Stimulated activated naive B cell treated with anti-CD40 and anti-IgM and Interleukin-4, amounts not matched to agents 10 μg/mL and 1 μg/mL and 100 μg/mL, for 72 hours (primary cell): ENCODE measurements at regions not wholly inside any gene's neighbourhood (a gene's known extent, or its start where the extent isn't known, plus 50 kb on each side); places are given as distances from the start of the nearest gene placed in this dataset.

Source experiments
- ATAC-seq, 2 donors: fragments of 150-1000 bp; cut with Tn5 transposase; replicated peaks; 2 replicates each; pipeline ENCODE4 v1.10.0; 2021; ENCODE audit warnings: moderate library complexity in 1 of 2
- DNase-seq: peaks from one replicate; pipeline ENCODE4 v3.0.0; 2021
- H3K27ac Mint-ChIP-seq: one replicate; pipeline ENCODE4 v1.8.0; 2022; ENCODE audit warnings: mild to moderate bottlenecking, mixed read lengths
- H3K27me3 Mint-ChIP-seq, 2 donors: one replicate each; pipeline ENCODE4 v1.8.0; 2022; ENCODE audit warnings: mixed read lengths in 2 of 2
- H3K36me3 Mint-ChIP-seq, 2 donors: one replicate each; pipeline ENCODE4 v1.8.0; 2022; ENCODE audit warnings: mixed read lengths in 2 of 2, mild to moderate bottlenecking in 1 of 2
- H3K4me1 Mint-ChIP-seq, 2 donors: one replicate each; pipeline ENCODE4 v1.8.0; 2022; ENCODE audit warnings: mixed read lengths in 2 of 2, mild to moderate bottlenecking in 1 of 2
- H3K4me3 Mint-ChIP-seq, 2 donors: one replicate each; pipeline ENCODE4 v1.8.0; 2022; ENCODE audit warnings: mild to moderate bottlenecking in 2 of 2, mixed read lengths in 2 of 2, moderate library complexity in 1 of 2
- H3K9me3 Mint-ChIP-seq, 2 donors: one replicate each; pipeline ENCODE4 v1.8.0; 2022; ENCODE audit warnings: mixed read lengths in 2 of 2, mild to moderate bottlenecking in 1 of 2

GRCh38 chr13:26475176-26476110 is 82.0 kb upstream of the WASF3 start:
- DNase-seq (no peak), ATAC-seq (no peak)
- Mint-ChIP-seq H3K36me3 (no peaks in the 10 kb centered on the region), H3K4me3 (no peak overlapping the region), H3K9me3 (no peaks in the 10 kb centered on the region), H3K27ac (no peak overlapping the region), H3K27me3 (peaks cover 18 to 23% of the 10 kb centered on the region in 2 donors), H3K4me1 (peaks cover 3 to 9% of the 10 kb centered on the region in 2 donors)

- Mint-ChIP-seq H3K27me3 (peaks cover 18 to 23% of the 10 kb centered on the region in 2 donors), H3K36me3 (no peaks in the 10 kb centered on the region), H3K4me1 (peaks cover 3 to 9% of the 10 kb centered on the region in 2 donors), H3K4me3 (peak overlapping the region in 1 of 2 donors; percentile 61), H3K9me3 (no peaks in the 10 kb centered on the region), H3K27ac (no peak overlapping the region)
- DNase-seq (no peak), ATAC-seq (peak in 1 of 2 donors; percentile 23)
These were observed 81.2 kb upstream of the WASF3 start for GRCh38 chr13:26476111-26476781.

GRCh38 chr13:26476782-26477142 is 80.7 kb upstream of the WASF3 start:
- no peak for ATAC-seq
- Mint-ChIP-seq H3K36me3 (no peaks in the 10 kb centered on the region), H3K4me3 (no peak overlapping the region), H3K27ac (no peak overlapping the region), H3K9me3 (no peaks in the 10 kb centered on the region), H3K27me3 (peaks cover 18 to 23% of the 10 kb centered on the region in 2 donors), H3K4me1 (peaks cover 3 to 9% of the 10 kb centered on the region in 2 donors)
- no peak for DNase-seq

GRCh38 chr13:26477681-26478080 is 79.8 kb upstream of the WASF3 start:
- no peak for DNase-seq
- no peaks in the 10 kb centered on the region for H3K9me3 Mint-ChIP-seq
- H3K36me3 Mint-ChIP-seq, result no peaks in the 10 kb centered on the region
- ATAC-seq, result no peak
- peaks cover 3 to 9% of the 10 kb centered on the region in 2 donors for H3K4me1 Mint-ChIP-seq
- no peak overlapping the region for H3K4me3 Mint-ChIP-seq
- peaks cover 18 to 23% of the 10 kb centered on the region in 2 donors for H3K27me3 Mint-ChIP-seq
- no peak overlapping the region for H3K27ac Mint-ChIP-seq

- Mint-ChIP-seq H3K4me1 (peaks cover 3 to 9% of the 10 kb centered on the region in 2 donors), H3K4me3 (no peak overlapping the region)
- no peak for DNase-seq
These were observed 77.1 kb upstream of the WASF3 start for GRCh38 chr13:26480246-26480855.

GRCh38 chr13:26482451-26483197 is 74.9 kb upstream of the WASF3 start:
- Mint-ChIP-seq H3K36me3 (no peaks in the 10 kb centered on the region), H3K4me3 (peak overlapping the region in 1 of 2 donors; percentile 30), H3K27ac (peak overlapping the region; percentile 57), H3K9me3 (no peaks in the 10 kb centered on the region), H3K4me1 (no peaks in the 10 kb centered on the region), H3K27me3 (no peaks in the 10 kb centered on the region)
- DNase-seq (peak; percentile 62), ATAC-seq (peak; percentile 87 to 94)

More at GRCh38 chr13:26480246-26480855, 77.1 kb upstream of the WASF3 start:
- ATAC-seq, result no peak
- H3K27me3 Mint-ChIP-seq, result peaks cover 6 to 13% of the 10 kb centered on the region in 2 donors
- H3K9me3 Mint-ChIP-seq, result no peaks in the 10 kb centered on the region
- H3K36me3 Mint-ChIP-seq, result no peaks in the 10 kb centered on the region
- H3K27ac Mint-ChIP-seq, result no peak overlapping the region

GRCh38 chr13:26483546-26483945 is 73.9 kb upstream of the WASF3 start:
- Mint-ChIP-seq H3K4me1 (no peaks in the 10 kb centered on the region), H3K36me3 (no peaks in the 10 kb centered on the region), H3K27me3 (no peaks in the 10 kb centered on the region), H3K9me3 (no peaks in the 10 kb centered on the region), H3K4me3 (no peak overlapping the region), H3K27ac (no peak overlapping the region)
- no peak for DNase-seq
- no peak for ATAC-seq

GRCh38 chr13:26484196-26484595 is 73.3 kb upstream of the WASF3 start:
- DNase-seq, result no peak
- Mint-ChIP-seq H3K4me1 (no peaks in the 10 kb centered on the region), H3K36me3 (no peaks in the 10 kb centered on the region), H3K9me3 (no peaks in the 10 kb centered on the region), H3K27me3 (no peaks in the 10 kb centered on the region), H3K27ac (no peak overlapping the region), H3K4me3 (no peak overlapping the region)
- no peak for ATAC-seq

- Mint-ChIP-seq H3K9me3 (no peaks in the 10 kb centered on the region), H3K27me3 (peaks cover 0 to 4% of the 10 kb centered on the region in 2 donors), H3K36me3 (no peaks in the 10 kb centered on the region), H3K4me3 (no peak overlapping the region), H3K27ac (no peak overlapping the region), H3K4me1 (no peaks in the 10 kb centered on the region)
- ATAC-seq (no peak), DNase-seq (no peak)
These were observed 72.2 kb upstream of the WASF3 start for GRCh38 chr13:26485288-26485687.

GRCh38 chr13:26485786-26486185 is 71.7 kb upstream of the WASF3 start:
- H3K36me3 Mint-ChIP-seq, result no peaks in the 10 kb centered on the region
- H3K9me3 Mint-ChIP-seq, result no peaks in the 10 kb centered on the region
- DNase-seq (no peak), ATAC-seq (no peak)
- peaks cover 3 to 7% of the 10 kb centered on the region in 2 donors for H3K27me3 Mint-ChIP-seq
- no peak overlapping the region for H3K4me3 Mint-ChIP-seq
- no peaks in the 10 kb centered on the region for H3K4me1 Mint-ChIP-seq
- H3K27ac Mint-ChIP-seq, result no peak overlapping the region

- Mint-ChIP-seq H3K27me3 (peaks cover 5 to 8% of the 10 kb centered on the region in 2 donors), H3K27ac (no peak overlapping the region), H3K4me1 (no peaks in the 10 kb centered on the region), H3K9me3 (no peaks in the 10 kb centered on the region), H3K36me3 (no peaks in the 10 kb centered on the region), H3K4me3 (no peak overlapping the region)
- no peak for ATAC-seq
- DNase-seq, result no peak
These were observed 70.9 kb upstream of the WASF3 start for GRCh38 chr13:26486550-26486949.

- Mint-ChIP-seq H3K4me1 (no peaks in the 10 kb centered on the region), H3K36me3 (no peaks in the 10 kb centered on the region), H3K4me3 (no peak overlapping the region), H3K27me3 (peaks cover 5 to 12% of the 10 kb centered on the region in 2 donors), H3K9me3 (no peaks in the 10 kb centered on the region), H3K27ac (no peak overlapping the region)
- no peak for ATAC-seq
- DNase-seq, result no peak
These were observed 69.7 kb upstream of the WASF3 start for GRCh38 chr13:26487781-26488180.

- Mint-ChIP-seq H3K4me3 (no peak overlapping the region), H3K36me3 (no peaks in the 10 kb centered on the region), H3K27me3 (peaks cover 5 to 13% of the 10 kb centered on the region in 2 donors), H3K9me3 (no peaks in the 10 kb centered on the region), H3K27ac (no peak overlapping the region), H3K4me1 (no peaks in the 10 kb centered on the region)
- no peak for ATAC-seq
- DNase-seq, result no peak
These were observed 69.1 kb upstream of the WASF3 start for GRCh38 chr13:26488236-26489003.
